Erythroblast (primary cell): ENCODE measurements at regions not wholly inside any gene's neighbourhood (a gene's known extent, or its start where the extent isn't known, plus 50 kb on each side); places are given as distances from the start of the nearest gene placed in this dataset.

Experiments used
- GATA1 ChIP-seq: IDR thresholded peaks from 2 replicates; pipeline ENCODE4 v1.6.1; 2011; ENCODE audit warnings: low read depth, mild to moderate bottlenecking, control low read depth, low read length, moderate library complexity
- POLR2A ChIP-seq: IDR thresholded peaks from 2 replicates; pipeline ENCODE4 v1.6.1; 2011; ENCODE audit warnings: mild to moderate bottlenecking, low read length

- TF ChIP-seq POLR2A (no peak), GATA1 (no peak)
Observed at GRCh38 chr7:128591705-128592104, 80.4 kb upstream of the GARIN1A start.
